H1 (cell line): ENCODE measurements at regions not wholly inside any gene's neighbourhood (a gene's known extent, or its start where the extent isn't known, plus 50 kb on each side); places are given as distances from the start of the nearest gene placed in this dataset.

Experiments used
- MAFK ChIP-seq: IDR thresholded peaks from 2 replicates; pipeline ENCODE4 v1.6.1; 2012; ENCODE audit warnings: low read depth, mild to moderate bottlenecking, improper control_type of control experiment, low read length
- ZNF274 ChIP-seq: IDR thresholded peaks from 2 replicates; pipeline ENCODE4 v1.7.0; 2012; ENCODE audit warnings: low read length, borderline replicate concordance; ENCODE audit errors: extremely low read depth
- TF ChIP-seq, protein P1 (sequence below): fragments of 300-600 bp; sonication (generic); IDR thresholded peaks from 2 replicates; pipeline ENCODE4 v1.7.1; 2012; ENCODE audit warnings: low read length, moderate library complexity, mild to moderate bottlenecking, inconsistent platforms; ENCODE audit not compliant: insufficient replicate concordance
- TF ChIP-seq, protein P2 (sequence below): IDR thresholded peaks from 2 replicates; pipeline ENCODE4 v1.6.1; 2011; ENCODE audit warnings: low read depth, mild to moderate bottlenecking, low read length; ENCODE audit not compliant: insufficient read depth

GRCh38 chr20:56730996-56731395, 101.9 kb downstream of the TFAP2C start (continued):
- TF ChIP-seq, protein P1, sequence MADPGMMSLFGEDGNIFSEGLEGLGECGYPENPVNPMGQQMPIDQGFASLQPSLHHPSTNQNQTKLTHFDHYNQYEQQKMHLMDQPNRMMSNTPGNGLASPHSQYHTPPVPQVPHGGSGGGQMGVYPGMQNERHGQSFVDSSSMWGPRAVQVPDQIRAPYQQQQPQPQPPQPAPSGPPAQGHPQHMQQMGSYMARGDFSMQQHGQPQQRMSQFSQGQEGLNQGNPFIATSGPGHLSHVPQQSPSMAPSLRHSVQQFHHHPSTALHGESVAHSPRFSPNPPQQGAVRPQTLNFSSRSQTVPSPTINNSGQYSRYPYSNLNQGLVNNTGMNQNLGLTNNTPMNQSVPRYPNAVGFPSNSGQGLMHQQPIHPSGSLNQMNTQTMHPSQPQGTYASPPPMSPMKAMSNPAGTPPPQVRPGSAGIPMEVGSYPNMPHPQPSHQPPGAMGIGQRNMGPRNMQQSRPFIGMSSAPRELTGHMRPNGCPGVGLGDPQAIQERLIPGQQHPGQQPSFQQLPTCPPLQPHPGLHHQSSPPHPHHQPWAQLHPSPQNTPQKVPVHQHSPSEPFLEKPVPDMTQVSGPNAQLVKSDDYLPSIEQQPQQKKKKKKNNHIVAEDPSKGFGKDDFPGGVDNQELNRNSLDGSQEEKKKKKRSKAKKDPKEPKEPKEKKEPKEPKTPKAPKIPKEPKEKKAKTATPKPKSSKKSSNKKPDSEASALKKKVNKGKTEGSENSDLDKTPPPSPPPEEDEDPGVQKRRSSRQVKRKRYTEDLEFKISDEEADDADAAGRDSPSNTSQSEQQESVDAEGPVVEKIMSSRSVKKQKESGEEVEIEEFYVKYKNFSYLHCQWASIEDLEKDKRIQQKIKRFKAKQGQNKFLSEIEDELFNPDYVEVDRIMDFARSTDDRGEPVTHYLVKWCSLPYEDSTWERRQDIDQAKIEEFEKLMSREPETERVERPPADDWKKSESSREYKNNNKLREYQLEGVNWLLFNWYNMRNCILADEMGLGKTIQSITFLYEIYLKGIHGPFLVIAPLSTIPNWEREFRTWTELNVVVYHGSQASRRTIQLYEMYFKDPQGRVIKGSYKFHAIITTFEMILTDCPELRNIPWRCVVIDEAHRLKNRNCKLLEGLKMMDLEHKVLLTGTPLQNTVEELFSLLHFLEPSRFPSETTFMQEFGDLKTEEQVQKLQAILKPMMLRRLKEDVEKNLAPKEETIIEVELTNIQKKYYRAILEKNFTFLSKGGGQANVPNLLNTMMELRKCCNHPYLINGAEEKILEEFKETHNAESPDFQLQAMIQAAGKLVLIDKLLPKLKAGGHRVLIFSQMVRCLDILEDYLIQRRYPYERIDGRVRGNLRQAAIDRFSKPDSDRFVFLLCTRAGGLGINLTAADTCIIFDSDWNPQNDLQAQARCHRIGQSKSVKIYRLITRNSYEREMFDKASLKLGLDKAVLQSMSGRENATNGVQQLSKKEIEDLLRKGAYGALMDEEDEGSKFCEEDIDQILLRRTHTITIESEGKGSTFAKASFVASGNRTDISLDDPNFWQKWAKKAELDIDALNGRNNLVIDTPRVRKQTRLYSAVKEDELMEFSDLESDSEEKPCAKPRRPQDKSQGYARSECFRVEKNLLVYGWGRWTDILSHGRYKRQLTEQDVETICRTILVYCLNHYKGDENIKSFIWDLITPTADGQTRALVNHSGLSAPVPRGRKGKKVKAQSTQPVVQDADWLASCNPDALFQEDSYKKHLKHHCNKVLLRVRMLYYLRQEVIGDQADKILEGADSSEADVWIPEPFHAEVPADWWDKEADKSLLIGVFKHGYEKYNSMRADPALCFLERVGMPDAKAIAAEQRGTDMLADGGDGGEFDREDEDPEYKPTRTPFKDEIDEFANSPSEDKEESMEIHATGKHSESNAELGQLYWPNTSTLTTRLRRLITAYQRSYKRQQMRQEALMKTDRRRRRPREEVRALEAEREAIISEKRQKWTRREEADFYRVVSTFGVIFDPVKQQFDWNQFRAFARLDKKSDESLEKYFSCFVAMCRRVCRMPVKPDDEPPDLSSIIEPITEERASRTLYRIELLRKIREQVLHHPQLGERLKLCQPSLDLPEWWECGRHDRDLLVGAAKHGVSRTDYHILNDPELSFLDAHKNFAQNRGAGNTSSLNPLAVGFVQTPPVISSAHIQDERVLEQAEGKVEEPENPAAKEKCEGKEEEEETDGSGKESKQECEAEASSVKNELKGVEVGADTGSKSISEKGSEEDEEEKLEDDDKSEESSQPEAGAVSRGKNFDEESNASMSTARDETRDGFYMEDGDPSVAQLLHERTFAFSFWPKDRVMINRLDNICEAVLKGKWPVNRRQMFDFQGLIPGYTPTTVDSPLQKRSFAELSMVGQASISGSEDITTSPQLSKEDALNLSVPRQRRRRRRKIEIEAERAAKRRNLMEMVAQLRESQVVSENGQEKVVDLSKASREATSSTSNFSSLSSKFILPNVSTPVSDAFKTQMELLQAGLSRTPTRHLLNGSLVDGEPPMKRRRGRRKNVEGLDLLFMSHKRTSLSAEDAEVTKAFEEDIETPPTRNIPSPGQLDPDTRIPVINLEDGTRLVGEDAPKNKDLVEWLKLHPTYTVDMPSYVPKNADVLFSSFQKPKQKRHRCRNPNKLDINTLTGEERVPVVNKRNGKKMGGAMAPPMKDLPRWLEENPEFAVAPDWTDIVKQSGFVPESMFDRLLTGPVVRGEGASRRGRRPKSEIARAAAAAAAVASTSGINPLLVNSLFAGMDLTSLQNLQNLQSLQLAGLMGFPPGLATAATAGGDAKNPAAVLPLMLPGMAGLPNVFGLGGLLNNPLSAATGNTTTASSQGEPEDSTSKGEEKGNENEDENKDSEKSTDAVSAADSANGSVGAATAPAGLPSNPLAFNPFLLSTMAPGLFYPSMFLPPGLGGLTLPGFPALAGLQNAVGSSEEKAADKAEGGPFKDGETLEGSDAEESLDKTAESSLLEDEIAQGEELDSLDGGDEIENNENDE: no peak
- no peak for TF ChIP-seq MAFK
- TF ChIP-seq, protein P2, sequence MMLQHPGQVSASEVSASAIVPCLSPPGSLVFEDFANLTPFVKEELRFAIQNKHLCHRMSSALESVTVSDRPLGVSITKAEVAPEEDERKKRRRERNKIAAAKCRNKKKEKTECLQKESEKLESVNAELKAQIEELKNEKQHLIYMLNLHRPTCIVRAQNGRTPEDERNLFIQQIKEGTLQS: no peak
- TF ChIP-seq ZNF274: no peak
